GM12892 (cell line): ENCODE measurements at regions not wholly inside any gene's neighbourhood (a gene's known extent, or its start where the extent isn't known, plus 50 kb on each side); places are given as distances from the start of the nearest gene placed in this dataset.

Experiments used
- POLR2A ChIP-seq: IDR thresholded peaks from 2 replicates; pipeline ENCODE4 v1.6.1; 2011; ENCODE audit warnings: low read depth, low read length, control low read depth
- POLR2AphosphoS5 ChIP-seq: IDR thresholded peaks from 2 replicates; pipeline ENCODE4 v1.6.1; 2011; ENCODE audit warnings: low read depth, low read length, control low read depth
- TAF1 ChIP-seq: IDR thresholded peaks from 2 replicates; pipeline ENCODE4 v1.6.1; 2011; ENCODE audit warnings: low read depth, mild to moderate bottlenecking, control low read depth, low read length, borderline replicate concordance

DNA sequence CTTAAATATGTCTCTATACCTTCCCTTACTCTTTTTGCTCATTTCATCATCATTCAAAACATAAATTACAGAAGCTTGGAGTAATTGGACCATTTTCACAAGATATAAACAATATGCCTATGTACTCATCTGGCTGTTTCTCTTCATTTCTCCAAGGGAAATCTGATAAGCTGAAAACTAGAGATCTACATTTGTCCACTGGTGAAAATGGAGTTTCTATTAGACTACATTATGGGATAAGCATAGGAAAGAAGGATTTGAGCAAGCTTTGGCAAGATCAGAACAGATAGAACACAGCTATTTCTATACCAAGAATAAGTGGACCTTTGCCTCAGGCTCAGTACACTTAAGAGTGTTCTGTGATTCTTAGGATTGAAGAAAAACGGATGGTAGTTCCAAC, 404.4 kb downstream of the GASK1B start:
- no peak for TF ChIP-seq POLR2A
- TF ChIP-seq TAF1, result no peak
- no peak for TF ChIP-seq POLR2AphosphoS5
